ENCODE measurements at regions not wholly inside any gene's neighbourhood (a gene's known extent, or its start where the extent isn't known, plus 50 kb on each side); places are given as distances from the start of the nearest gene placed in this dataset.

- Histone ChIP-seq H3K36me3 (ENCODE audit: control insufficient read depth in 2 of 3, insufficient read depth in 3 of 3, low read length in 3 of 3) (no peaks in the 10 kb centered on the region), H3K9ac (ENCODE audit: low read length in 3 of 3) (no peak overlapping the region), H3K27me3 (ENCODE audit: control insufficient read depth, insufficient read depth, low read length) (no peaks in the 10 kb centered on the region), H3K4me3 (ENCODE audit: low read length in 3 of 3) (no peak overlapping the region), H3K9me3 (ENCODE audit: control insufficient read depth in 2 of 3, insufficient read depth in 1 of 3, low read length in 3 of 3) (no peaks in the 10 kb centered on the region), H3K27ac (ENCODE audit: low read depth in 2 of 2, low read length in 2 of 2) (no peak overlapping the region), H3K4me1 (ENCODE audit: control insufficient read depth in 2 of 3, insufficient read depth in 2 of 3, low read depth in 1 of 3, low read length in 3 of 3) (no peaks in the 10 kb centered on the region)
- no peak for TF ChIP-seq CTCF (IDR thresholded peaks at IDR 0.05; ENCODE audit: borderline replicate concordance, extremely low read depth, insufficient read depth)
- no peak for FAIRE-seq
- intact Hi-C loops (cut with DNase I) = no loop called here
- DNase-seq = no peak
Observed at GRCh38 chr11:104370478-104370877, 206.5 kb upstream of the PDGFD start.

GRCh38 chr11:104369761-104370160, 205.8 kb upstream of the PDGFD start:
- no peak for DNase-seq
- no peaks in the 10 kb centered on the region for H3K4me1 ChIP-seq (ENCODE audit: control insufficient read depth in 2 of 3, insufficient read depth in 2 of 3, low read depth in 1 of 3, low read length in 3 of 3)

GRCh38 chr11:104366321-104366734, 202.4 kb upstream of the PDGFD start:
- intact Hi-C loops (cut with DNase I) = no loop called here
- DNase-seq (peak in 1 of 5 donors; percentile 46), FAIRE-seq (no peak)
- Histone ChIP-seq H3K9me3 (ENCODE audit: control insufficient read depth in 2 of 3, insufficient read depth in 1 of 3, low read length in 3 of 3) (no peaks in the 10 kb centered on the region), H3K27me3 (ENCODE audit: control insufficient read depth, insufficient read depth, low read length) (no peaks in the 10 kb centered on the region), H3K36me3 (ENCODE audit: control insufficient read depth in 2 of 3, insufficient read depth in 3 of 3, low read length in 3 of 3) (no peaks in the 10 kb centered on the region), H3K9ac (ENCODE audit: low read length in 3 of 3) (no peak overlapping the region), H3K4me3 (ENCODE audit: low read length in 3 of 3) (no peak overlapping the region), H3K27ac (ENCODE audit: low read depth in 2 of 2, low read length in 2 of 2) (no peak overlapping the region), H3K4me1 (ENCODE audit: control insufficient read depth in 2 of 3, insufficient read depth in 2 of 3, low read depth in 1 of 3, low read length in 3 of 3) (no peaks in the 10 kb centered on the region)
- TF ChIP-seq CTCF (IDR thresholded peaks at IDR 0.05; ENCODE audit: borderline replicate concordance, extremely low read depth, insufficient read depth) = no peak

More at GRCh38 chr11:104369761-104370160, 205.8 kb upstream of the PDGFD start:
- Histone ChIP-seq H3K9me3 (ENCODE audit: control insufficient read depth in 2 of 3, insufficient read depth in 1 of 3, low read length in 3 of 3) (no peaks in the 10 kb centered on the region), H3K27me3 (ENCODE audit: control insufficient read depth, insufficient read depth, low read length) (no peaks in the 10 kb centered on the region), H3K9ac (ENCODE audit: low read length in 3 of 3) (no peak overlapping the region), H3K27ac (ENCODE audit: low read depth in 2 of 2, low read length in 2 of 2) (no peak overlapping the region), H3K36me3 (ENCODE audit: control insufficient read depth in 2 of 3, insufficient read depth in 3 of 3, low read length in 3 of 3) (no peaks in the 10 kb centered on the region), H3K4me3 (ENCODE audit: low read length in 3 of 3) (no peak overlapping the region)
- TF ChIP-seq CTCF (IDR thresholded peaks at IDR 0.05; ENCODE audit: borderline replicate concordance, extremely low read depth, insufficient read depth) = no peak
- intact Hi-C loops (cut with DNase I) = no loop called here
- FAIRE-seq = no peak

GRCh38 chr11:104365676-104366075, 201.7 kb upstream of the PDGFD start:
- TF ChIP-seq CTCF (IDR thresholded peaks at IDR 0.05; ENCODE audit: borderline replicate concordance, extremely low read depth, insufficient read depth) = no peak
- intact Hi-C loops (cut with DNase I) = no loop called here

More at GRCh38 chr11:104365676-104366075, 201.7 kb upstream of the PDGFD start:
- H3K9me3 ChIP-seq (ENCODE audit: control insufficient read depth in 2 of 3, insufficient read depth in 1 of 3, low read length in 3 of 3) = no peaks in the 10 kb centered on the region
- no peaks in the 10 kb centered on the region for H3K4me1 ChIP-seq (ENCODE audit: control insufficient read depth in 2 of 3, insufficient read depth in 2 of 3, low read depth in 1 of 3, low read length in 3 of 3)
- H3K4me3 ChIP-seq (ENCODE audit: low read length in 3 of 3) = no peak overlapping the region
- H3K9ac ChIP-seq (ENCODE audit: low read length in 3 of 3) = no peak overlapping the region
- H3K27ac ChIP-seq (ENCODE audit: low read depth in 2 of 2, low read length in 2 of 2) = no peak overlapping the region
- FAIRE-seq = no peak
- no peaks in the 10 kb centered on the region for H3K36me3 ChIP-seq (ENCODE audit: control insufficient read depth in 2 of 3, insufficient read depth in 3 of 3, low read length in 3 of 3)
- H3K27me3 ChIP-seq (ENCODE audit: control insufficient read depth, insufficient read depth, low read length) = no peaks in the 10 kb centered on the region
- DNase-seq = no peak

Data from kidney (tissue), 13 donors.